ENCODE measurements at regions not wholly inside any gene's neighbourhood (a gene's known extent, or its start where the extent isn't known, plus 50 kb on each side); places are given as distances from the start of the nearest gene placed in this dataset.

GRCh38 chr4:53920116-53920515, 144.3 kb downstream of the CHIC2 start:
- intact Hi-C loops (cut with DNase I): no loop called here
- TF ChIP-seq POLR2AphosphoS5 (IDR thresholded peaks at IDR 0.05; ENCODE audit: insufficient read depth in 1 of 2, low read depth in 1 of 2) (peak in 1 of 2 donors; percentile 11), POLR2A (IDR thresholded peaks at IDR 0.05) (no peak)
- no peaks in the 10 kb centered on the region for H3K36me3 ChIP-seq
- no peak for DNase-seq (ENCODE audit: extremely low spot score in 2 of 2)
- H3K4me3 ChIP-seq: no peak overlapping the region
- no peaks in the 10 kb centered on the region for H3K27me3 ChIP-seq
- H3K9me3 ChIP-seq: no peaks in the 10 kb centered on the region
- peak overlapping the region; percentile 17 for H3K27ac ChIP-seq
- peaks cover 7% of the 10 kb centered on the region for H3K4me1 ChIP-seq

DNA sequence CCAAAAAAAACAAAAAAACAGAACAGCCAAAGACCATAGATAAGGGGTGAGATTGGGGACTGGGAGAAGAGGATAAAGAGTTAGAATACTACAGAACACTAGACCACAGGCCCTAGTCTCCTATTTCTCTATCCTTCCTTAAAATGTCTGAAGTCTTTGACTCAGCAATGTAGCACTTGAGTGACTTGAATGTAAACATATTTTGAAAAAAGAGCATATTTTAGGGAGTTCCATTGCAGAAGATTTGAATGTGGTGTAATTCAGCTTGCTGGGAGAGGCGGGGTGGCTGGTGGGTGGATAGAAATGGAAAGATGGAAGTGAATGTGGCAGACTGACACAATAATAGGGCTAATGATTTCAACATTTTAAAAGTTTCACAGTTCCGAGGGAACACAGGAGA, 144.9 kb downstream of the CHIC2 start:
- intact Hi-C loops (cut with DNase I): no loop called here
- Histone ChIP-seq H3K27ac (peak overlapping the region; percentile 17), H3K4me3 (no peak overlapping the region), H3K27me3 (no peaks in the 10 kb centered on the region), H3K4me1 (peaks cover 7% of the 10 kb centered on the region), H3K36me3 (no peaks in the 10 kb centered on the region), H3K9me3 (no peaks in the 10 kb centered on the region)
- TF ChIP-seq CTCF (IDR thresholded peaks at IDR 0.05) (no peak), POLR2AphosphoS5 (IDR thresholded peaks at IDR 0.05; ENCODE audit: insufficient read depth in 1 of 2, low read depth in 1 of 2) (no peak), POLR2A (IDR thresholded peaks at IDR 0.05) (no peak)
- no peak for DNase-seq (ENCODE audit: extremely low spot score in 2 of 2)

- TF ChIP-seq CTCF (IDR thresholded peaks at IDR 0.05) (no peak), POLR2A (IDR thresholded peaks at IDR 0.05) (no peak), POLR2AphosphoS5 (IDR thresholded peaks at IDR 0.05; ENCODE audit: insufficient read depth in 1 of 2, low read depth in 1 of 2) (peak in 1 of 2 donors; percentile 72)
- intact Hi-C loops (cut with DNase I): no loop called here
- H3K4me3 ChIP-seq: no peak overlapping the region
- no peak overlapping the region for H3K27ac ChIP-seq
- H3K36me3 ChIP-seq: no peaks in the 10 kb centered on the region
- no peaks in the 10 kb centered on the region for H3K9me3 ChIP-seq
- DNase-seq (ENCODE audit: extremely low spot score in 2 of 2): no peak
- H3K27me3 ChIP-seq: no peaks in the 10 kb centered on the region
- H3K4me1 ChIP-seq: peaks cover 7% of the 10 kb centered on the region
These were observed 146.7 kb downstream of the CHIC2 start for GRCh38 chr4:53917729-53918128.

DNA sequence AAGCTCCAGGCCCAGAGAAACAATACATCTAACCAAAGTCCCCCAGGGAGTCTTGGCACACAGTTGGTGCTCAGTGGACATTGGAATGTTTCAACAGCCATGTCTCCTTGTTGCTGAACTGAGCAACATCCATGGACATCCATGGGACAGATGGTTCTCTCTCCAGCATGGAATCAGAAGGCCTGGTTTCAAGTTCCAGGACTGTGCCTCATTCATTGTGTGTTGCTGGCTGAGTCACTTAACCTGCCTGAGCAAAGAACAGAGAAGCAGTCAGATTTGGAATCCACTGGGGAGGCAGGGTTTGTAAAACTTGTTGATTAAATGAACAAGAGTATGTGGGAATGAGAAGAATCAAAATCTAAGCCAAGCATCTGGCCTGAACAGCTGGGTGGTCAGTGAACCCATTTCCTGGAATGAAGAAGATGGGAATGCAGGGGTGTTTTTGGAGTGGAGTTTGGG, 147.9 kb downstream of the CHIC2 start:
- Histone ChIP-seq H3K4me1 (peaks cover 7% of the 10 kb centered on the region), H3K36me3 (no peaks in the 10 kb centered on the region), H3K27ac (no peak overlapping the region), H3K9me3 (no peaks in the 10 kb centered on the region), H3K27me3 (no peaks in the 10 kb centered on the region), H3K4me3 (no peak overlapping the region)
- no peak for TF ChIP-seq POLR2AphosphoS5 (IDR thresholded peaks at IDR 0.05; ENCODE audit: insufficient read depth in 1 of 2, low read depth in 1 of 2)
- no peak for TF ChIP-seq POLR2A (IDR thresholded peaks at IDR 0.05)
- no peak for TF ChIP-seq CTCF (IDR thresholded peaks at IDR 0.05)
- DNase-seq (ENCODE audit: extremely low spot score in 2 of 2): no peak
- intact Hi-C loops (cut with DNase I): no loop called here

DNA sequence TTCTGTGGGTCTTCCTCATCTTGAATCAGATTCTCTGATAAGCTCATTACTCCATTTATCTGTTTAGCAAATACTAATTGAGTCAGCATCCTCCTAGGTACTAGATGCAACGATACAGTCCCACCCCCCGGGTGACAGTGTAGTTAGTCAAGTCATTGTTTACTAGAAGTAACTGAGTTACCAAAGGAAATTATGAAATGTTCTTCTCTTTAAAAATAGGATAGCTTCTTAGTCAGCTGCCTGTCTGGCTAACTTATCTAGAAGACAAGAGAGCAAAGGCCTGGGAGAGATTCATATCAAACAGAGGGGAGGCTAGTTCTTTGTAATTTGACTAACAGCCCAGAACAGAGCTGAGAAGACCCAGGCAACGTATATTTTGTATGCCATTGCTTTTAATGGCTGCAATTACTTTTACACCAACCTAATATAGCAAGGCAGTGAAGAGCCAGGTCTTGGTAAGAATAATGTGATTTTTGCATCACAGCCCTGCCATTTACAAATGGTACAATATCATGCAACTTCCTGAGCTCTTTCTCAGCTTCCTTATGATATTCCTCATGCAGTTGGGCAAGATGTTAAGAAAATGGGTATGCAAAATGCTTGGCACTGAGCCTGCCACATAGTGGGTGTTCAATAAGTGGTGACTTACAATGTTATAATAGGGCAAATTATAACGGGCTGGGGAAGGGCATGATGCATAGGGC, 149.9 kb downstream of the CHIC2 start:
- no peak for TF ChIP-seq CTCF (IDR thresholded peaks at IDR 0.05)
- no peak for TF ChIP-seq POLR2A (IDR thresholded peaks at IDR 0.05)
- TF ChIP-seq POLR2AphosphoS5 (IDR thresholded peaks at IDR 0.05; ENCODE audit: insufficient read depth in 1 of 2, low read depth in 1 of 2): no peak
- Histone ChIP-seq H3K27ac (no peak overlapping the region), H3K9me3 (no peaks in the 10 kb centered on the region), H3K4me3 (no peak overlapping the region), H3K4me1 (peaks cover under 1% of the 10 kb centered on the region), H3K27me3 (no peaks in the 10 kb centered on the region), H3K36me3 (no peaks in the 10 kb centered on the region)
- no peak for DNase-seq (ENCODE audit: extremely low spot score in 2 of 2)
- intact Hi-C loops (cut with DNase I): no loop called here
